Heart left ventricle (tissue), 13 donors: ENCODE measurements at regions not wholly inside any gene's neighbourhood (a gene's known extent, or its start where the extent isn't known, plus 50 kb on each side); places are given as distances from the start of the nearest gene placed in this dataset.

Experiments
- CTCF ChIP-seq, 12 donors: fragments of 200-600 bp; sonication (generic) in 4 of 12; IDR thresholded peaks; one replicate each; pipeline versions ENCODE4 v1.5.0 to v1.8.0; 2018 to 2022; ENCODE audit warnings: antibody characterized with exemption in 12 of 12, mild to moderate bottlenecking in 5 of 12
- POLR2A ChIP-seq, 2 donors: fragments of 450-650 bp; IDR thresholded peaks; one replicate each; pipeline ENCODE4 v1.6.1; 2017; ENCODE audit warnings: antibody characterized with exemption in 2 of 2, mild to moderate bottlenecking in 2 of 2, moderate library complexity in 2 of 2
- donor health status: ischemic (EF 13 %, LVEDD 7.1; RV severe dilation, severe dysfunction).
- donor health status: DM: no; HTN: yes; CAD: no.
- donor health status: DM: no; HTN: no; CAD: no.
- donor health status: ischemic (EF 25% LVEDD 6.9; RV normal size, moderate dysfunction).
- donor health status: ischemic (EF 25% LVEDD 5.7; RV mildly dilated, moderate dysfunction).
- donor health status: ischemic (EF 35%, LVEDD 5.7; RV mildly dilated, moderate dysfunction).
- donor health status: nonischemic (EF 11% LVEDD 7.7; RV severe dilation, severe dysfunction).
- donor health status: DM: yes; HTN: yes; CAD: no.
- donor health status: PGD.
- donor health status: ischemic (EF 29% LVEDD 5.4; RV normal size, mild dysfunction).
- donor health status: nonischemic (EF 23%, LVEDD 6.1; RV moderate dilation, normal function).

DNA sequence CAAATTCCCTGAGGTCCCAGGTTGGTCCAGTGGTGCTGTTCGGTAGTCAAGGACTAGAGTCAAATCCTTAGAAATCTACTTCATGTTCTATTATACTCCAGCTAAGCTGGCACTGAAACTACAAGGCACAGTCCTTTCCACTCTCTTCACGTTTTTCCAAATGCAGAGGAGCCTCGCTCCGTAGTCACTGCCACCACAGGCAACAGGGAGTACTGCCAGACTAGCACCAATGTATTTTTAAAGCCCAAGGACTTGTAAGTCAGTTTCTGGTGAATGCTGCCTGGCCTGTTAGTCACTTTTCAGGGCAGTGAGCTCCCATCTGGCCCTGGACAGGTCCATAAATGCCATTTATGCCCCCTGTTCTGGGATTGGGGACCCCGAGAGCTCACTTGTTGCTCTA lies 323.5 kb downstream of the FAM47A start:
- no peak for TF ChIP-seq POLR2A (IDR thresholded peaks at IDR 0.05)
- TF ChIP-seq CTCF (IDR thresholded peaks at IDR 0.05), result no peak
